HEK293 (cell line): ENCODE measurements at regions not wholly inside any gene's neighbourhood (a gene's known extent, or its start where the extent isn't known, plus 50 kb on each side); places are given as distances from the start of the nearest gene placed in this dataset.

ENCODE experiments used
- CTCF ChIP-seq: fragments of 450-650 bp; formaldehyde crosslinking; IDR thresholded peaks from 2 replicates; pipeline ENCODE4 v1.5.1; 2016; ENCODE audit warnings: missing biosample characterization, missing genetic modification characterization
- PRDM2 ChIP-seq: fragments of 450-650 bp; formaldehyde crosslinking; IDR thresholded peaks from 2 replicates; pipeline ENCODE4 v1.5.1; 2016; ENCODE audit warnings: missing biosample characterization, missing genetic modification characterization, borderline replicate concordance
- SP2 ChIP-seq: fragments of 450-650 bp; formaldehyde crosslinking; IDR thresholded peaks from 2 replicates; pipeline ENCODE4 v1.5.1; 2016; ENCODE audit warnings: missing biosample characterization, missing genetic modification characterization
- ZNF600 ChIP-seq: fragments of 450-650 bp; formaldehyde crosslinking; IDR thresholded peaks from 2 replicates; pipeline ENCODE4 v1.5.1; 2016; ENCODE audit warnings: missing biosample characterization, missing genetic modification characterization

- TF ChIP-seq CTCF (tag by site-specific recombination) (no peak), PRDM2 (tag by site-specific recombination) (no peak), SP2 (no peak), ZNF600 (tag by site-specific recombination) (no peak)
These were observed 232.4 kb upstream of the PROK2 start for GRCh38 chr3:72017311-72017710.
